Osteoblast (primary cell): ENCODE measurements at regions not wholly inside any gene's neighbourhood (a gene's known extent, or its start where the extent isn't known, plus 50 kb on each side); places are given as distances from the start of the nearest gene placed in this dataset.

ENCODE experiments used
- DNase-seq: peaks from one replicate; pipeline ENCODE4 v3.0.0; 2011; ENCODE audit warnings: low spot score, mixed read lengths; ENCODE audit not compliant: insufficient read length; ENCODE audit errors: missing footprints
- H2AFZ ChIP-seq: 2 replicates; pipeline ENCODE4 v1.6.0; 2011; ENCODE audit warnings: mild to moderate bottlenecking, low read length
- H3K27ac ChIP-seq: 2 replicates; pipeline ENCODE4 v1.5.1; 2011; ENCODE audit warnings: mild to moderate bottlenecking, low read depth, low read length, moderate library complexity
- H3K27me3 ChIP-seq: 2 replicates; pipeline ENCODE4 v1.6.0; 2012; ENCODE audit warnings: mild to moderate bottlenecking, control low read depth, inconsistent platforms, low read length, moderate library complexity; ENCODE audit not compliant: insufficient read depth
- H3K36me3 ChIP-seq: 2 replicates; pipeline ENCODE4 v1.5.1; 2011; ENCODE audit warnings: mild to moderate bottlenecking, low read length, control low read depth, moderate library complexity; ENCODE audit not compliant: insufficient read depth
- H3K4me1 ChIP-seq: 2 replicates; pipeline ENCODE4 v1.5.1; 2011; ENCODE audit warnings: mild to moderate bottlenecking, low read length, control low read depth, moderate library complexity; ENCODE audit not compliant: insufficient read depth
- H3K4me2 ChIP-seq: 2 replicates; pipeline ENCODE4 v1.6.0; 2011; ENCODE audit warnings: mild to moderate bottlenecking, low read length; ENCODE audit not compliant: insufficient read depth
- H3K4me3 ChIP-seq: fragments of 200-600 bp; sonication (generic); 3 replicates; pipeline ENCODE4 v1.5.1; 2012; ENCODE audit warnings: mild to moderate bottlenecking, low read length, inconsistent platforms; ENCODE audit not compliant: insufficient read depth
- H3K79me2 ChIP-seq: 2 replicates; pipeline ENCODE4 v1.6.0; 2012; ENCODE audit warnings: mild to moderate bottlenecking, low read length, control low read depth, inconsistent platforms; ENCODE audit not compliant: insufficient read depth
- H3K9me3 ChIP-seq: 2 replicates; pipeline ENCODE4 v1.5.1; 2011; ENCODE audit warnings: low read depth, low read length, control low read depth
- H4K20me1 ChIP-seq: 2 replicates; pipeline ENCODE4 v1.6.0; 2012; ENCODE audit warnings: mild to moderate bottlenecking, low read length, control low read depth; ENCODE audit not compliant: insufficient read depth
- CTCF ChIP-seq: IDR thresholded peaks from 2 replicates; pipeline ENCODE4 v1.5.1; 2011; ENCODE audit warnings: mild to moderate bottlenecking, low read depth, low read length, moderate library complexity; ENCODE audit errors: extremely low read depth

- H3K36me3 ChIP-seq = no peaks in the 10 kb centered on the region
- no peaks in the 10 kb centered on the region for H3K79me2 ChIP-seq
- no peaks in the 10 kb centered on the region for H3K27me3 ChIP-seq
- H3K9me3 ChIP-seq = peaks cover 2% of the 10 kb centered on the region
- H3K27ac ChIP-seq = no peak overlapping the region
- no peak overlapping the region for H3K4me3 ChIP-seq
- no peaks in the 10 kb centered on the region for H3K4me1 ChIP-seq
- DNase-seq = no peak
- no peak overlapping the region for H3K4me2 ChIP-seq
- no peak overlapping the region for H2AFZ ChIP-seq
- TF ChIP-seq CTCF = no peak
- no peaks in the 10 kb centered on the region for H4K20me1 ChIP-seq
Observed at GRCh38 chr4:32826169-32826568, 2106.0 kb downstream of the PCDH7 start.

GRCh38 chr4:32830160-32830559 lies 2110.0 kb downstream of the PCDH7 start:
- no peak for TF ChIP-seq CTCF
- no peaks in the 10 kb centered on the region for H3K4me1 ChIP-seq
- no peaks in the 10 kb centered on the region for H3K27me3 ChIP-seq
- H3K79me2 ChIP-seq = no peaks in the 10 kb centered on the region
- H3K36me3 ChIP-seq = no peaks in the 10 kb centered on the region
- H3K4me2 ChIP-seq = no peak overlapping the region
- no peak overlapping the region for H3K4me3 ChIP-seq
- peaks cover 2% of the 10 kb centered on the region for H3K9me3 ChIP-seq
- no peak overlapping the region for H3K27ac ChIP-seq
- H2AFZ ChIP-seq = no peak overlapping the region
- no peaks in the 10 kb centered on the region for H4K20me1 ChIP-seq
- no peak for DNase-seq

- H3K4me1 ChIP-seq = no peaks in the 10 kb centered on the region
- no peak overlapping the region for H2AFZ ChIP-seq
- H3K79me2 ChIP-seq = no peaks in the 10 kb centered on the region
- H4K20me1 ChIP-seq = no peaks in the 10 kb centered on the region
- H3K27ac ChIP-seq = no peak overlapping the region
- H3K27me3 ChIP-seq = no peaks in the 10 kb centered on the region
- no peak for TF ChIP-seq CTCF
- DNase-seq = no peak
- no peak overlapping the region for H3K4me2 ChIP-seq
- H3K9me3 ChIP-seq = peaks cover 2% of the 10 kb centered on the region
- no peaks in the 10 kb centered on the region for H3K36me3 ChIP-seq
- no peak overlapping the region for H3K4me3 ChIP-seq
Observed at GRCh38 chr4:32831104-32831503, 2110.9 kb downstream of the PCDH7 start.

- H3K4me1 ChIP-seq = no peaks in the 10 kb centered on the region
- H3K27ac ChIP-seq = no peak overlapping the region
- TF ChIP-seq CTCF = no peak
- DNase-seq = no peak
- H4K20me1 ChIP-seq = no peaks in the 10 kb centered on the region
- no peaks in the 10 kb centered on the region for H3K36me3 ChIP-seq
- no peak overlapping the region for H3K4me2 ChIP-seq
- no peaks in the 10 kb centered on the region for H3K79me2 ChIP-seq
- no peak overlapping the region for H3K4me3 ChIP-seq
- H2AFZ ChIP-seq = no peak overlapping the region
- no peaks in the 10 kb centered on the region for H3K9me3 ChIP-seq
- H3K27me3 ChIP-seq = no peaks in the 10 kb centered on the region
Observed at GRCh38 chr4:32840461-32841189, 2120.5 kb downstream of the PCDH7 start.
